Glutamatergic neuron (in vitro differentiated cells): ENCODE measurements at regions not wholly inside any gene's neighbourhood (a gene's known extent, or its start where the extent isn't known, plus 50 kb on each side); places are given as distances from the start of the nearest gene placed in this dataset.
A peak's percentile ranks its signal among the peaks of the same experiment; 100 is the strongest.

Source experiments
- DNase-seq: peaks from one replicate; pipeline ENCODE4 v3.0.0; 2022
- H3K27ac Mint-ChIP-seq: one replicate; pipeline ENCODE4 v1.8.0; 2020; ENCODE audit warnings: mild to moderate bottlenecking, mixed read lengths, inconsistent platforms; ENCODE audit not compliant: unreplicated experiment
- H3K27me3 Mint-ChIP-seq: one replicate; pipeline ENCODE4 v1.8.0; 2020; ENCODE audit warnings: mild to moderate bottlenecking, moderate library complexity, mixed read lengths, inconsistent platforms; ENCODE audit not compliant: unreplicated experiment
- H3K36me3 Mint-ChIP-seq: one replicate; pipeline ENCODE4 v1.8.0; 2020; ENCODE audit warnings: mild to moderate bottlenecking, mixed read lengths, inconsistent platforms; ENCODE audit not compliant: unreplicated experiment
- H3K4me1 Mint-ChIP-seq: one replicate; pipeline ENCODE4 v1.8.0; 2020; ENCODE audit warnings: mild to moderate bottlenecking, low read depth, mixed read lengths, inconsistent platforms; ENCODE audit not compliant: unreplicated experiment
- H3K4me3 Mint-ChIP-seq: one replicate; pipeline ENCODE4 v1.8.0; 2020; ENCODE audit warnings: mild to moderate bottlenecking, mixed read lengths, inconsistent platforms; ENCODE audit not compliant: unreplicated experiment
- H3K9me3 Mint-ChIP-seq: one replicate; pipeline ENCODE4 v1.8.0; 2020; ENCODE audit warnings: mild to moderate bottlenecking, moderate library complexity, mixed read lengths, inconsistent platforms; ENCODE audit not compliant: unreplicated experiment
- TF ChIP-seq, protein P1 (sequence below): fragments of 200-600 bp; sonication (generic); IDR thresholded peaks from one replicate; pipeline ENCODE4 v1.5.0; 2021; ENCODE audit not compliant: partially characterized antibody, unreplicated experiment

DNA sequence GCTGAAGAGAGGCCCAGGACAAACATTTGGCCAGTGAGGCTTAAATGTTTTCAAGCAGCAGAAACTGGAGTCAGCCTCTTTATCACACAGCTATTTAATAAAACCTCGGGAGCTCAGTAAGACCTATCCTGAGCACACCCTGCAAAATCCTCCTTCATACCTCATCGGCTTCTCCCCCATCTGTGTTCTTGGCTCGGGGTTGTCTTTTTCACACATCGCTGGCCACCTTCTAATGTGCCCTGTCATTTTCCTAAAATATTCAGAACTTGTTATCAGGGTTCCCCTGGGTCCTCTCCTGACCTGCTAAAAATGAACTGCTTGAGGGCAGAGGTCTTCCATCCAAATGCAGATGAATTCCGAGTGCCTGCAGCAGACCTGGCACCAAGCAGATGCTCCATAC lies 310.3 kb upstream of the AKR1E2 start:
- no peak overlapping the region for H3K27ac Mint-ChIP-seq
- H3K4me1 Mint-ChIP-seq, result peaks cover 8% of the 10 kb centered on the region
- no peaks in the 10 kb centered on the region for H3K9me3 Mint-ChIP-seq
- no peak overlapping the region for H3K4me3 Mint-ChIP-seq
- H3K36me3 Mint-ChIP-seq, result no peaks in the 10 kb centered on the region
- H3K27me3 Mint-ChIP-seq, result peaks cover 2% of the 10 kb centered on the region
- TF ChIP-seq, protein P1, sequence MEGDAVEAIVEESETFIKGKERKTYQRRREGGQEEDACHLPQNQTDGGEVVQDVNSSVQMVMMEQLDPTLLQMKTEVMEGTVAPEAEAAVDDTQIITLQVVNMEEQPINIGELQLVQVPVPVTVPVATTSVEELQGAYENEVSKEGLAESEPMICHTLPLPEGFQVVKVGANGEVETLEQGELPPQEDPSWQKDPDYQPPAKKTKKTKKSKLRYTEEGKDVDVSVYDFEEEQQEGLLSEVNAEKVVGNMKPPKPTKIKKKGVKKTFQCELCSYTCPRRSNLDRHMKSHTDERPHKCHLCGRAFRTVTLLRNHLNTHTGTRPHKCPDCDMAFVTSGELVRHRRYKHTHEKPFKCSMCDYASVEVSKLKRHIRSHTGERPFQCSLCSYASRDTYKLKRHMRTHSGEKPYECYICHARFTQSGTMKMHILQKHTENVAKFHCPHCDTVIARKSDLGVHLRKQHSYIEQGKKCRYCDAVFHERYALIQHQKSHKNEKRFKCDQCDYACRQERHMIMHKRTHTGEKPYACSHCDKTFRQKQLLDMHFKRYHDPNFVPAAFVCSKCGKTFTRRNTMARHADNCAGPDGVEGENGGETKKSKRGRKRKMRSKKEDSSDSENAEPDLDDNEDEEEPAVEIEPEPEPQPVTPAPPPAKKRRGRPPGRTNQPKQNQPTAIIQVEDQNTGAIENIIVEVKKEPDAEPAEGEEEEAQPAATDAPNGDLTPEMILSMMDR, result no peak
- DNase-seq, result no peak

DNA sequence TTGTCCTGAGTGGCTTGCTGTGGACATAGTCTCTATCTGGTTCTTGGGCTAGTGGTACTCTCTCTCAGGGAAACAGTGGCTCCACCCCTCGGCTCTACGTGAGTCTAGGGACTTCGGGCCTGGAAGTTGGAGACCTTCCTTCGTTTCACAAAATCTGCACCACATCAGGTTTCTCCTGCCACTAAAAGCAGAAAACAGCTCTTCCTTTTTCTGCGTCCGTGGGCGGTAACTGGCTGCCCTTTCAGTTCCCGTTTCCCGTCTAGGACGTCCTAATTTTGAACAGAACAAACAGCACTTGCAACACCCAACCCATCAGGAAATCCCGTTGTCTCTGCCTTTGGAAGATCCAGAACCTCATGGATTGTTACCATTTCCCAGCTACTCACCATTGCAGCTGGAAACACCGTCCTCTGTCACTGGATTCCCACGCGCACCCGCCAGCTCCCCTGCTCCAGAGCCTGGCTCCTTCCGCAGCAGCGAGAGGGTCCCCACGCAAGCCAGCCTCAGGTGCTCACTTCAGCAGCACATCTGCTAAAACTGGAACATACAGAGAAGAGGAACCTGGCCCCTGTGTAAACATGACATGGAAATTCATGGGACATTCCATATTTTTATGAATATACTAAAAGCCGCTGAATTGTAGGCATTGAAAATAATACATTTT lies 311.4 kb upstream of the AKR1E2 start:
- H3K4me1 Mint-ChIP-seq, result peaks cover 8% of the 10 kb centered on the region
- no peaks in the 10 kb centered on the region for H3K9me3 Mint-ChIP-seq
- no peak overlapping the region for H3K27ac Mint-ChIP-seq

DNA sequence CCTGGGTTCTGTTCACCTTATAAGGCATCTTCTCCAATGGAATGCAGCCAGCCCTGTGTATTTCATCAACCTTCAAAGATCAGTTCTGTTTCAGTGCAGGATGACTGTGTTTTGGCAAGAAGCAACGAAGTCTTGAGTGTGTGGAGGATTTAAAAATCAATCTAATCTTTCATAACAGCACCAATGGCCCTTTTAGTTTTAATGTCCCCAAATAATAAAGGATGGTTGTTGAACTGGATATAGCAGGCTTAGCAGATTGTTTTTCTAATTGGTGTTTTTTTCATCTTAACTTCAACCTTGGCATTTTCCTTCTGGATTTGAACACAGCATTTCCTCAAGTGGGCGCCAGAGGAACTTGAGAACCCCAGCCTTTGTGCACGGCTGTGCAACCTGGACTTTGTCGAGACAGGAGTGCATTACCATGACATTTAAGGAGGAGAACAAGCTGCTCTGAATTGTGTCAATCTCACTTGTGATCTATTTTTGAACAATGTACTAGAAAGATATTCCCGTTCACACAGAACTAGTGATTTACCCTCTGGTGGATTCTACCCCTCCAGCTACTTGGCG lies 313.3 kb upstream of the AKR1E2 start:
- H3K4me1 Mint-ChIP-seq, result peaks cover 8% of the 10 kb centered on the region
- H3K27me3 Mint-ChIP-seq, result peaks cover 2% of the 10 kb centered on the region
- TF ChIP-seq, protein P1, result no peak
- H3K27ac Mint-ChIP-seq, result no peak overlapping the region
- peak; percentile 48 for DNase-seq
- H3K9me3 Mint-ChIP-seq, result no peaks in the 10 kb centered on the region
- no peak overlapping the region for H3K4me3 Mint-ChIP-seq
- no peaks in the 10 kb centered on the region for H3K36me3 Mint-ChIP-seq

More for the DNA sequence above, 311.4 kb upstream of the AKR1E2 start:
- no peak for DNase-seq
- H3K27me3 Mint-ChIP-seq, result peaks cover 2% of the 10 kb centered on the region
- H3K4me3 Mint-ChIP-seq, result no peak overlapping the region
- TF ChIP-seq, protein P1, result no peak
- H3K36me3 Mint-ChIP-seq, result no peaks in the 10 kb centered on the region

DNA sequence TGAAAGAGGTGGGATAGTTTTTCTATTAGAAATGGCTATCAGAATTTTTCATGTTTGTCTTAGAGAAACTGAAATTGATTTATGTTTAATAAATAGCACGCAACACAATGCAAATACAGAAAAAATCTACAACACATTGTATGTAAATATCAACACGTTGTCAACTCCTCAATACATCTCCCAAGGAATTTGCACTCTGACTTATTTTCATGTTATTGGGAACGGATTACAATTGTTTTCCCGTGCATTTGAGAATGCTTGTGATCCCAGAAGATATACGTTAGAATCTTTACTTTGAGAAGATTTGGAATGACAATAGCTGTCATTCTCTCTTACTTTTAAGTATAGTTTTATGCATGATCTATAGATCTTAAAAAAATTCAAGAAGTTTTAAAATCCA lies 313.8 kb upstream of the AKR1E2 start:
- H3K27ac Mint-ChIP-seq, result no peak overlapping the region

DNA sequence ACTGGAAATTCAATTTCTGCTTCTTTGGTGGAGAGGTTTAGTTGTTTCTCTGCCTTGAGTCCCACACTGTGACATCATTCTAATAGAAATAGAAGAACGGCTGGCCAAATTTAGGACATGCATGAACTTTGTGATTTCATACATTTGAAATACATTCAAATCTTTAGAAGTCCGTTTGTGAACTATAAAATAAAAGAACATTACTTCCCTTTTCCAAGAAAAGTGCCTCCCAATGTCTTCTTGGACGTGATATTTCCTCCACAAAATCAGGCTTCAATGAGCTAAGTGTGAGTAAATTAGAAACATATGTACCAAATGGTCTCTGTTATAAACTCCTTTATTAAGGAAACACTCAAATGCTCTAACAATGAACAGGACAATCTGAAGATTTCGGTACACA lies 314.5 kb upstream of the AKR1E2 start:
- Mint-ChIP-seq H3K4me3 (no peak overlapping the region), H3K36me3 (no peaks in the 10 kb centered on the region), H3K27ac (no peak overlapping the region), H3K27me3 (peaks cover 2% of the 10 kb centered on the region), H3K4me1 (peaks cover 8% of the 10 kb centered on the region), H3K9me3 (no peaks in the 10 kb centered on the region)
- TF ChIP-seq, protein P1, result no peak
- no peak for DNase-seq

More for the DNA sequence above, 313.8 kb upstream of the AKR1E2 start:
- Mint-ChIP-seq H3K9me3 (no peaks in the 10 kb centered on the region), H3K4me1 (peaks cover 8% of the 10 kb centered on the region), H3K27me3 (peaks cover 2% of the 10 kb centered on the region), H3K36me3 (no peaks in the 10 kb centered on the region), H3K4me3 (no peak overlapping the region)
- DNase-seq, result no peak
- TF ChIP-seq, protein P1, result no peak
